Stimulated activated CD8-positive, alpha-beta memory T cell treated with anti-CD3 and anti-CD28 coated beads, Interleukin-4, amount 100 ng/mL, for 48 hours (primary cell): ENCODE measurements at regions not wholly inside any gene's neighbourhood (a gene's known extent, or its start where the extent isn't known, plus 50 kb on each side); places are given as distances from the start of the nearest gene placed in this dataset.
"Not testable (repeated sequence)": the region's sequence is repeated elsewhere in the genome, so short reads cannot be mapped to it uniquely, and the experiment has no call there.

Experiments
- DNase-seq: peaks from one replicate; pipeline ENCODE4 v3.0.0-alpha.2; 2020

DNA sequence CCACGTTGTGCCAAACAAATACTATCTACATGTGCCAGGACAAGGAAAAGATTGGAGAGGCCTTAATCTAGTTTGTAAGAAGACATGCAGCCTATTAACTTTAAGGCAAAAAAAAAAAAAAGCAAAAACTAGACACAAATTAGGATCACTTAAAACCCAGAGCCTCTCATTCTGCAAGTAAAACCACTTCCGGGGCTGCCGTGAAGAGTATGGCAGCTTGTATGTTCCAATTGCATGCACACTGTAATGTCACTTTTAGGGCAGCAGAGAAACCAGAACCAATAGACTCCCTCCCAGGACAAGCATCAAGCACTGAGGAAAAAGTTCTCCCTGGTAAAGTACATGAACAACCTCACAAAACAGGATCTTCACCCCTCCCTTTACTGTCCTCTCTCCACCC lies 70.6 kb downstream of the RSL24D1 start:
- DNase-seq = no peak

DNA sequence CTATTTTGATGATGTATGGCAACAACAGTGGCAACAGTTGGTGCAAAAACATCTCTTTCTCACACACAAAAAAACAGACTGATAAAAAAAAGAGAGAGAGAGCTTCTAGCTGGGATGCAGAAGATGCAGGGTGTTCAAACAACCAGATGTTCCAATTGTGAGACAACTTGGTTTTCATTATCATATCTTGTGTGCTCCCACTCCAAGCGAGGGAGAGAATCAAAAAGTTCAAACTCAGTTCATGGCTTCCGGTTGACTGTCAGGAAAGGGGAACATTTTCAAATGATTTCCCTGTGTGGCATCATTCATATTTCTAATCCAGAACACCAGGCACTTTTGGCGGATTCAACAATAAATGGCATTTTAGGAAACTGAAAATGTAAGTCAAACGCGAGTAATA lies 72.1 kb downstream of the RSL24D1 start:
- no peak for DNase-seq

DNA sequence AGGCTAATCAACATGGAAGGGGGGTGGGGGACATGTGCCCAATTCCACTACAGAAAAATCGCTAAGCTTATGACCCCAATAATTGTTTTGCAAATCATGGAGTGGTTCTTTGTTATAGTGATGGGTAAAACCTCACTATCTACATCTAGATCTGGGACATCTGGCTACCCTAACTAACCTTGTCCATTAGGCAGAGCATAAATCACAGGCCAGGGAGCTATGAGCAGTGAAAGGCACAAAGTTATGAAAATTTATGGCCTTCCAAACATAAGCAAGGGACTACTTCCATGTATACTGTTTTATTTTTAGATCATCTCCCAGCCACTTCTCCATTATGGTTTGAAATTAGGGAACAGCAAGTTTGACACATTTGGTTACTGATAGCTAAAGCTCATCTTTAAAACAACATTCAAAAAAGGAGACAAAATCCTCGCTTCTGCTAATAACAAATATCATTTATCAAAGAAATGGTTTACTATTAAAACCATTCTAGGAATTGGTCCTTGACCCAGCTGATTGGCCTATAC lies 78.3 kb downstream of the RSL24D1 start:
- DNase-seq = no peak

DNA sequence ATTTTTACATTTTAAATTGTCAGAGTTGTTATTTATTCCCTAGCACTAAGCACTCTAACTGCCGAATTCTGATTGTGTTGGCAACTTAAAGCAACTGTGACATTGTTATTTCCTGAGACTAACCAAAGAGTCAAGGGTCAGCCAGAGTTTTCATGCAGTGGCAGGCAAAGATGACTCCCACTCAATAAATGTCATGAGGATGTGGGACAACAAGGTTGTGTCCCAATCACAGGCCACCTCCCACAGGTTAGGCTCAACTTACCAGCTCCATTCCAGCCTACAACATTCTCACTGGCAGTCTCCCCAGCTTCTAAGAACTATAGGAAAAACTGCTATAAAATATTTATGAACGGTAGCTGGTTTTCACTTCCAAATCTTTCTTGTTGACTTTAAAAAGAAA lies 80.1 kb downstream of the RSL24D1 start:
- DNase-seq = no peak

DNA sequence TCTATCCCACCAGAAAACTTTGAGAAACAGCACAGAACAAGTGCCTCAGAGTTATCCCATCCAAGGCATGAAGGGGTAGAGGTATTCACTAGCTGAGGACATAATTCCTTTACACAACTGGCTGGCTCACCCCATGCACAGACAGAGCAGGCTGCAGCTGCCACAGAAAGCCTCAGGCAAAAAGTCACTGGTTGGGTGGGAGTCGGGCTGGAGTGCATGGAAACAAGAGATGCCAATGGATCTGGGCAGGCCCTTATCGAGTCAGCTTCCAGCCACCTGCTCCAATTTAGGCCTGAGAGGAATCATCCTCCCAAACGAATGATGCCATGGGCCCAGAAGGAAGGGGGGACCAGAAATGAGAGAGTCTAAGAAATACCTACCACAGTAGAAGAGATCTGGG lies 83.0 kb downstream of the RSL24D1 start:
- DNase-seq = no peak

DNA sequence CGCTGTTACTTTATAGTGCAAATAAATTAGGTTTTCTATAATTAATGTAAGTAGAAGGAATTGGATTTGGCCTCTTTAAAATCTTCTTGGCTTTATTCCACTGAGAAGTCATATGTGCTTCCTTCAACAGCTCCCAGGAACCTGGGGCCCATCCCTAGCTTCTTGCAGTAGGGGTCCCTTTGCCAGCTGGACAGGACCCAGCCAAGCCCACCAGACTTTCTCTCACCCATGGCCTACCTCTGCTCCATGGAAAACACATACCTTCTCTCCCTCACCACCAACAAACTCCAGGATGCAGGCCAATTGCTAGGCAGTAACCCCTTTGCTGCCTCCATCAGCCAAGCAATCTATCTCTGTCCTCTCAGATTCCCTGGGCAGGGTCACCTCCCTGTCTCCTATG lies 84.0 kb downstream of the RSL24D1 start:
- no peak for DNase-seq

DNA sequence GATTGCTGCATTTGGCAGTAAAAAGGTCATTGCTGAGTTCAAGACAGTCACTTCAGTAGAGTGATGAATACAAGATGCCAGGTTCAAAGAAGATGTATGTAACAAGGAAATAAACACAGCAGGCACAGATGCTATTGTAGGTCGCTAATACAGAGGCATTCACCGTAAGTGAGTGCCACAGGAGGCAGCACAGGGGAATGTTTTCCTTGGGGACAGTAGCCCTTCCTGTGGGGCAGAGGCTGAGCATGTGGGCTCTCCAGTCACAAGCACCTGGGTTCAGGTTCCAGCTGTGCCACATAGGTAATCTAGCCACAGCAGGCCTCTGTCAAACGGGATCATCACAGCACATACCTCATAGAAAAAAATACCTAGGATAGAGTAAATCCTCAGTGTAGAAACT lies 86.3 kb downstream of the RSL24D1 start:
- DNase-seq = no peak

DNA sequence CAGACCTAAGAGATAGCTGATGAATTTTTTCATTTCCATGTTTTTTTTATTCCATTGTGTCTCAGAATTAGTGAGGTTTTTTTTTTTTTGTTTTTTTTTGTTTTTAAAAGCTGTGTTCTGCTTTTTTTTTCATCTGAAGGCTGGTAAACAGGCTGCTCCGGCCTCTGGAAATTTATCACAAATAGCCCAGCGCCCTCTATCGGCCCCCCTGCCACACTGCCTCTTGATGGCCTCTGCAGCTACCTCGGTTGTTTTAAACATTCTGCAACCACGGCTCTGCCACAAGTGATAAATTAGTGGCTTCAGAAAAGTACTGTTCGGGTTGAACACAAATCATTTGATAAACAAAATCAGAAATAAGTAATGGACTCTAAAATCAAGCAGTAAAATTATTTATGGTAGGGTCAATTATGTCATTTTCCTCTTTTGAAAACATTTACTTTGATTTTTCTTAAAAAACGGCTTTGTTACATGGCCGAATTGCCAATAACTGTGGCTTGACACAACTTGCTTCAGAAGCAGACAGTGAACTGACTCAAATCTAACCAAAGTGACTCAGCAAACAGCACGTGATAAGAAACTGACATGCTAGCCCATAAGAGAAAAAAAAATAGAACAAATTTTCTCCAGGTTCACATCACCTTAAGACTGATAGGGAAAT lies 87.8 kb downstream of the RSL24D1 start:
- peak; percentile 75 for DNase-seq

DNA sequence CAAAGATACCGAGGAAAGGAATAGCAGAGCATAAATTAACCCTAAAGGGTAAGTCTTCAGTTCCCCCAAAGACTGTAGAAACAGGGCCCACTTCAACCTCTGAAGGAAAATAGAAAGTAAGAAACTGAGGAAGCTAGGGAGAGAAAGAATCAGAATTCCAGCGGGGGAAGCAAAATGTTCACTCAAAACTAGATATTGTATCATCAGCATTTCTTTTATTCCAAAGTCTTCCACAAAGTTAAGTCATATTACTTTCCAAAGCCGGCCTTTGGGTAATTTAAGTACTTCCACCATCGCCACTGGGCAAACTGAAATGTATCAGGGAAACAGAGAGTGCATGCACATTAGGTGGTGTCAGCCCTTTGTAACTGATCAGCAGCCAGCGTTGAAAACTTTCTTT lies 88.3 kb downstream of the RSL24D1 start:
- no peak for DNase-seq

DNA sequence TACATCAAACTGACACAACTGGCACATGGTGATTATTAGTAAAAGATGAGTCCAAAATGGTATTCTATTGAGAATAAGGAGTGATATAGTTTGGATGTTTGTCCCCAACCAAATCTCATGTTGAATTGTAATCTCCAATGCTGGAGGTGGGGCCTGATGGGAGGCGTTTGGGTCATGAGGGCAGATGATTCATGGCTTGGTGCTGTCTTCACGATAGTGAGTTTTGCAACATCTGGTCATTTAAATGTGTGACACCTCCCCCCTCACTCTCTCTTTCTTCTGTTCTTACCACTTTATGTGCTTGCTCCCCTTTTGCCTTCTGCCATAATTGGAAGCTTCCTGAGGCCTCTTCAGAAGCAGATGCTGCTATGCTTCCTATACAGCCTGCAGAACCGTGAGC lies 90.6 kb downstream of the RSL24D1 start:
- no peak for DNase-seq

DNA sequence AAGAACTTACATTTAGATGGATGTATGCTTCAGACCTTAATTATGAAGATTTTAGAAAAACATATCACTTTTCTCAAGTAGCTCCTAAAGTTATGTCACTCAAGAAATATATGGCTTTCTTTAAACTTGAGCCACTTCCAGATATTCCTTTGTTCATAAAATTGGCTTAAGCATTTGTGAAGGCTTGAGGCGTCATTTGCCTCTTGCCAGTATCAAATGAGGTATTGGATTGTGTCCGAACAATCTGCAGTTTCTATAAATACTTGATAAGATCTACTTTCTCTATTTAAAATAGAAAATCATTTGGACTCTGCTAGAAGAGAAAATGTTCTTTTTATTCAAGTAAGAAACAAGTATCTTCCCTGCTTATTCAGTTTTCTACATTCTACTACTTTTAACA lies 102.6 kb downstream of the RSL24D1 start:
- DNase-seq = no peak

DNA sequence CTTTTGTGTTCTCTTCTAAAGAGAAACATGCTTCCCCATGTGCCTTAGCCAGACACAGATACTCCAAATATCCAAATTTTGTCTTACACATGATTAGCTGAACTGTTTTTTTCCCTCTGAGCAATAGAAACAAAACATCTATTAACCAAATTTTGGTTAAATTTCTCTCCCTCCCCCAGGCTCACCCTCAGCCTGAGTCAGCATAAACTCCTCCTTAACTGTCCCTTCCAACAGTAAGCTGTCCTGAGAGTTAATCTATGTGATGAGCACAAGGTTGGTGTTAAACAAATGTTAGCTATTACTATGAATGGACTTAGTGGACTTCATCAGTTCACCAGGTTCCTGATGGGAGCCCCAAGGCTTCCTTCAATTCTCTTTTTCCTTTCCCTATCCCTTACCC lies 108.5 kb downstream of the RSL24D1 start:
- DNase-seq = no peak

DNA sequence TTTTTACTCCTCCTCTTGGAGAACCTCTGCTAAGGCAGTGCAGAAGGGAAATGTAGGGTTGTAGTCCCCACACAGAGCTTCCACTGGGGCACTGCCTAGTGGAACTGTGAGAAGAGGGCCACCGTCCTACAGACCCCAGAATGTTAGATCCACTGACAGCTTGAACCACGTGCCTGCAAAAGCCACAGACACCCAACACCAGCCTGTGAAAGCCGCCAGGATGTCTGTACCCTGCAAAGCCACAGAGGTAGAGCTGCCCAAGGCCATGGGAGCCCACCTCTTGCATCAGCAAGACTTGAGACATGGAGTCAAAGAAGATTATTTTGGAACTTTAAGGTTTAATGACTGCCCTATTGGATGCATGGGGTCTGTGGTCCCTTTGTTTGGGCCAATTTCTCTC lies 112.1 kb downstream of the RSL24D1 start:
- DNase-seq = no peak

DNA sequence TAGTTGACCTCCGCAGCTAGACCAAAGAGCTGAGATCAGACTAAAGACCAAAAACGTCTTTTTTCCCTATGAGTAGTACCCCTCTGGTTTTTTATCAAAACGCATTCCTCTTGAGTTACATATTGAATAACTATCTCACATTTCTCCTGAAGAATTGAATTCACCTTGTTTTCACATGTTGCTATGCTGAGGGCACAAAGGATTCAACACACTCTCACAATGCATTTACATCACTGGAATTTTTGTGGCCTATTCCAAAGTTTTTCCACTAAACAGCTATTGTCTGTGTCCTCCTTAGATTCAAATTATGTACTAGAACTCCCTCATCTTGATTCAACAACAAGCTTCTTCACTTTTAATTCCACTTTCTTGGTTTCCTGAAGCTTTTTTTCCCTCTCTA lies 112.5 kb downstream of the RSL24D1 start:
- no peak for DNase-seq

DNA sequence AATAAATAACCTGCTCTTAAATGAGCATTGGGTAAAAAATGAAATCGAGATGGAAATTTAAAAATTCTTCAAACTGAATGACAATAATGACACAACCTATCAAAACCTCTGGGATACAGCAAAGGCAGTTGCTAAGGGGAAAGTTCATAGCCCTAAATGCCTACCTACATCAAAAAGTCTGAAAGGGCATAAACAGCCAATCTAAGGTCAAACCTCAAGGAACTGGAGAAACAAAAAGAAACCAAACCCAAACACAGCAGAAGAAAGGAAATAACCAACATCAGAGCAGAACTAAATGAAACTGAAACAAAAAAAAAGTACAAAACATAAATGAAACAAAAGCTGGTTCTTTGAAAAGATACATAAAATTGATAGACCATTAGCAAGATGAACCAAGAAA lies 119.7 kb downstream of the RSL24D1 start:
- DNase-seq = not testable (repeated sequence)

DNA sequence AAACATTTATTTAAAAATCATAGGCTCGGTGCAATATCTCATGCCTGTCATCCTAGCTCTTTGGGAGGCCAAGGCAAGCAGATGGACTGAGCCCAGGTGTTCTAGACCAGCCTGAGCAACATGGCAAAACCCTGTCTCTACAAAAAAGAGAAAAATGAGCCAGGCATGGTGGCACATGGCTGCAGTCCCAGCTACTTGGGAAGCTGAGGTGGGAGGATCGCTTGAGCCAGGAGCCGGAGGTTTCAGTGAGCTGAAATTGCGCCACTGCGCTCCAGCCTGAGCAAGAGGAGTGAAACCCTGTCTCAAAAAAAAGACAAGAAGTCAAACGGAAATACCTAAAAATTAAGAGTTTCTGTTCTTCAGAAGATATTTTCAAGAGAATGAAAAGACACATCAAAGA lies 122.3 kb downstream of the RSL24D1 start:
- no peak for DNase-seq

DNA sequence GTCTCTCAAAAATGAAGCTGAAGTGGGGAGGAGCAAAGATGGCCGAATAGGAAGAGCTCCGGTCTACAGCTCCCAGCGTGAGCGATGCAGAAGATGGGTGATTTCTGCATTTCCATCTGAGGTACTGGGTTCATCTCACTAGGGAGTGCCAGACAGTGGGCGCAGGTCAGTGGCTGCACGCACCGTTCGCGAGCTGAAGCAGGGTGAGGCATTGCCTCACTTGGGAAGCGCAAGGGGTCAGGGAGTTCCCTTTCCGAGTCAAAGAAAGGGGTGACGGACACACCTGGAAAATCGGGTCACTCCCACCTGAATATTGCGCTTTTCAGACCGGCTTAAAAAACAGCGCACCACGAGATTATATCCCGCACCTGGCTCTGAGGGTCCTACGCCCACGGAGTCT lies 132.8 kb downstream of the RSL24D1 start:
- not testable (repeated sequence) for DNase-seq

DNA sequence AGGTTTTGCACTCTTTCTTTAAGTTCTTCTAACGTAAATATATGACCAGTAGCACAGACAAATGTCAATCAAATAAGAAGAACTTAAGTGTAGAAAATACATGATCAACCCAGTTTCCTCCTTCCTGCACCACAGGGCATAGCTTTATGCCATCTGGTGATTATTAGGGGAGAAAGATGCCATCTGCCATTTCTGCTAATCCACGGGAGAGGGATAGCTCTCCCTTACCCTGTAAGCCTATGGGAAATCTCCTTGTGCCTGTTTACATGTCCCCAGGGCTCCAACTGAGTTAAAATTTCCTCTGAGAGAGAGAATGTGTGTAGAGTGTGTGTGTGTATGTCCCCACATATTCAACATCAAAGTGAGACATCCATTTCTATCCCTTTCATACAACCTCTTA lies 135.9 kb downstream of the RSL24D1 start:
- DNase-seq = no peak

DNA sequence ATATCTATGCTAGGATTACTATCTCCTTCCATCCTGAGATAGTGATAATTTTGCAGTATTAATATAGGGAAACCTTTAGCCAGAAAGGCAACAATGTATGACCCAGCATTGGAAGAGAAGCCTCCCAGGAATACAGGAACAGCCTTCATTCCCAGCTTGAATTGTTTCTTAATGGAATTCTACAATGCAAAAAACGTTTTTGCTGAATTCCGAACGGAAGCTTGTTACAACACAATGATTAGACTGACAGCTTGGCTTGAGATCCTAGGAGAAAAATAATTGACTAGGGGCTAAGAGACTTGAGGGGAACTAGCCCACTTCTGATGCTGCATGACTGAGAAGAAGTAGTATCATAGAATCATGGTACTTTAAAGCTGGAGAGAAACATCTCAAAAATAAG lies 140.2 kb downstream of the RSL24D1 start:
- DNase-seq = no peak

DNA sequence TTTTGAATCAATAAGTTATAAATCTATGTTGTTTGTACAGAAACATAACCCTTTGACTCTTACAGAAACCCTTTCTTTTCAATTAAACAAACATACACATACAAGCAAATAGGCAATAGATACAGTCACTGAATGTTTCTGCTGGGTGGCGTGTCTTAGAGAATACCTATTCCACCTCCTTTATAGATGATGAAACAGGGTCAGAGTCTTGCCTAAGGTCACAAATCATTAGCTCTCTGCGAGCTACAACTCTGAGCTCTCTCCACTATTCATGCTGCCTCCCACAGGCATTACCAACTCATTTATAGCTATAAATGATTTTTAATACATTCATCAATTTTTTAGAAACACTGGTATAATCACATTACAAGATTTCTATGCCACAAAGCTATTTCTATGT lies 152.6 kb downstream of the RSL24D1 start:
- DNase-seq = no peak

DNA sequence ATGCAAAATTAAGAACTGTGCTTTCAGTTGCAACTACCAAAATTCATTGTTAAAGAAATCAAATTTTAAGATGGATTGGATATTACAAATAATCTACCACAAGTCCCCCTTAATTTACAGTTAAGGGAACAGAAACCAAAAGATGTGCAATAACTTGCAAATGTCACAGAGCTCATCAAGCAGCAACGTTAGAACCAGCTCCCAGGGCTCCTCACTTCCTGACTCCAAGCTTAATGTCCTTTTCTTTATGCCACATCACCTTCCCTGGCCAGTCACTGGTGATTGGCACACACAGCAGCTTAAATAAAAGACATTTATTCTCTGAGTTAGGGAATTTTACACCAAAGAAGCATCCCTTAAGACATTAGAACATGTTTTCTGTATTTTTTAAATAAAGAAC lies 159.7 kb downstream of the RSL24D1 start:
- no peak for DNase-seq

DNA sequence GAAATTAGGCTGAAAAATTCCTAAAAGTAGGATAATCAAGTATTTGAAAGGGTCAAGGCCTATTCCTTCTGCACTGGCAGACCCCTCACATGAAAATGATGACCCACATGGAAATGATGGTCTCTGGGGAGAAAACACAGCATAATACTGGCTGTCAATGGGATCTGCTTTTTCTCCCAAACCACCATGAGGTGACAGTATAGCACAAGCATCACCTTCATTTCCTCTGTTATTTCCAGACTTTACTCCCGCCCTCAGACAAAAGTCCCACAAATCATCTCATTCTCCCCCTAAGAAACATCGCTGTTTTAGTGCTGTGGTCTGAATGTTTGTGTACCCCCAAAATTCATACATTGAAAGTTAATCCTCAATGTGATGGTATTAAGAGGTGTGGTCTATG lies 161.0 kb downstream of the RSL24D1 start:
- DNase-seq = no peak

DNA sequence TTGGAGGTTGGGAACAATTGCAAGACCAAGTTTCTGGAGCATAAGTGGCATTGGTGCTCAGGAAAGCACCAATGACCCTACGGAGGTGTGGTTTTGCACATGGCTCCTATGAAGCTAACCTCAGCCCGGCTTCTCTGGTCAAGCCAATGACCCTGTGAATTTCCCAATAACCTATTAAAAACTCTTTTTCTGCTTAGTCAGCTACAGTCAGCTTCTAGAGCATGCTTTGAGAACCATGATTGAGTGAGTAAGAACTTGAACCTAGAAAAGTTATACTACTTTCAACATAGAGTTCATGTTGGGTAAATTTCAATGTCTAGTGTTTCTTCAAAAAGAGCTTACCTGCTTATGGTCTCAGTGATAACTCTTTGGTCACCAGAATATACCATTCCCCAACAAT lies 163.2 kb downstream of the RSL24D1 start:
- DNase-seq = no peak

DNA sequence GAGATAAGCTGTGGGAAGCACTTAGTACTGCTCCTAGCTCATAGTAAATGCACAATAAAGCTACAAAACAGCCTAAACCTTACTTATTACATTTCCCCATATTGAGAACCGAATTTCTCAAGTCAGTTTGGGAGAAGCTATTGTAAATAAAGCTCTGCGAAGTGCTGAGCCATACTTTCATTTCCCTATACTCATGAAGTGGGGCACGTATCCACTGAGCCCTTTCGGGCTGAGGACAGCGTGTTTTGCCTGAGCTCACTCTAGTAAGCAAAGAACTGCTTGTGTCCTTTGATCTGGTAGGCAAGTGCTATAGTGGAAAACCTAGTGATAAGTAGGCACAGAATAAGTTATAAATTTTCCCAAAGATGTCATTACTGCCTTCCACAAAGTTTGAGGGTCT lies 165.0 kb downstream of the RSL24D1 start:
- no peak for DNase-seq

DNA sequence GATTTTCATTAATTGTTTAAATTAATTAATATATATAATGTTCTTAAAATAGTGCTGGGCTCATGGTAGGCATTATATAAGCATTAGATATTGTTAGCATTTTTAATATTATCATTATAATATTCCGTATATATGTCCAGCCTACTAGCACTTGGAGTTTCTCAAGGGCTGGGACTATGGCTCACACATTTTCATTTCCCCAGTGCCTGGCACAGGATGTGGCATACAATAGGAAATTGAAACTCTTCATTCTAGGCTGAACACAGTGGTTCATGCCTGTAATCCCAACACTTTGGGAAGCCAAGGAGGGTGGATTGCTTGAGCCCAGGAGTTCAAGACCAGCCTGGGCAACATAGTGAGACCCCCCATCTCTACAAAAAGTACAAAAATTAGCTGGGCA lies 170.4 kb downstream of the RSL24D1 start:
- DNase-seq = no peak

DNA sequence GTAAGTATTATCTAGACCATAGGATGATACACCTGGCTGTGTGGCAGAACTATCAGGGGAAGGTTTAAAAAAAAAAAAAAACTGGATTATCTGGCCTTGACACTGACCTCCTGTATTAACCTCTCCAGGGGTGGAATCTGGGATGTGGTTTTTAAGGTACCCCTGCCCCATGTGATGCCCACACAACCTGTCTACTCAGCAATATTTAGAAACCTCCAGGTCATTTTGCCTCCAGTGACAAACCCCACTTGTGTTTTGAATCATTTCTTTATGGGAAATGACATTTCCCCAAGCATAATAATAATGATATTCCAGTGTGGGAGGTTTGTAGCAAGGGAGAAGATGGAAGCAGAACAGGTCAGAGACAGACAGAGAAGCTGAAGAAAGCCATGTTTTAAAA lies 179.1 kb downstream of the RSL24D1 start:
- DNase-seq = no peak
